ENCODE measurements at regions not wholly inside any gene's neighbourhood (a gene's known extent, or its start where the extent isn't known, plus 50 kb on each side); places are given as distances from the start of the nearest gene placed in this dataset.

GRCh38 chr7:12796397-12797127 lies 109.1 kb downstream of the ARL4A start:
- TF ChIP-seq, protein P1, sequence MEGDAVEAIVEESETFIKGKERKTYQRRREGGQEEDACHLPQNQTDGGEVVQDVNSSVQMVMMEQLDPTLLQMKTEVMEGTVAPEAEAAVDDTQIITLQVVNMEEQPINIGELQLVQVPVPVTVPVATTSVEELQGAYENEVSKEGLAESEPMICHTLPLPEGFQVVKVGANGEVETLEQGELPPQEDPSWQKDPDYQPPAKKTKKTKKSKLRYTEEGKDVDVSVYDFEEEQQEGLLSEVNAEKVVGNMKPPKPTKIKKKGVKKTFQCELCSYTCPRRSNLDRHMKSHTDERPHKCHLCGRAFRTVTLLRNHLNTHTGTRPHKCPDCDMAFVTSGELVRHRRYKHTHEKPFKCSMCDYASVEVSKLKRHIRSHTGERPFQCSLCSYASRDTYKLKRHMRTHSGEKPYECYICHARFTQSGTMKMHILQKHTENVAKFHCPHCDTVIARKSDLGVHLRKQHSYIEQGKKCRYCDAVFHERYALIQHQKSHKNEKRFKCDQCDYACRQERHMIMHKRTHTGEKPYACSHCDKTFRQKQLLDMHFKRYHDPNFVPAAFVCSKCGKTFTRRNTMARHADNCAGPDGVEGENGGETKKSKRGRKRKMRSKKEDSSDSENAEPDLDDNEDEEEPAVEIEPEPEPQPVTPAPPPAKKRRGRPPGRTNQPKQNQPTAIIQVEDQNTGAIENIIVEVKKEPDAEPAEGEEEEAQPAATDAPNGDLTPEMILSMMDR (IDR thresholded peaks at IDR 0.05; ENCODE audit: insufficient read depth, low read depth, low read length): no peak
- DNase-seq (ENCODE audit: low read depth): no peak
- H3K4me3 ChIP-seq (ENCODE audit: low read depth, low read length): no peak overlapping the region

DNA sequence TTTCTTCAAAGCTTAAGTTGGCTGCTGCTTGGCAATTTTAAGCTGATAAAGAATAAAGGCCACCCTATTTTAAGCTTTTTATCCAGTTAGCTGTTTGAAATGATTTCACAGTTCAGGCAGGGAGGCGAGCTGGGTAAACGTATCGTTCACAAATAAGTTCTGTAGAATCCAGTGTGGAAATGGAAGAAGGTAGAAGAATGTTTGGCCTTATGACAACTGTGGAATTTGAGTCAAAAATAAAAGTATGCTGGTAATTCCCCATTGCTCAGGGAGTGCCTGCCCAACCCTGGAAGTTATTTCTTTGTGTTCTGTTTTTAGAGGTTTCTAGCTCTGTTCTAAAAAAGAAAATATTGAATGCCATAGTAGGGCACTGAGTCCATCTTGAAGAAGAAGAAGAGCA lies 113.1 kb downstream of the ARL4A start:
- H3K4me3 ChIP-seq (ENCODE audit: low read depth, low read length): no peak overlapping the region
- DNase-seq (ENCODE audit: low read depth): no peak
- TF ChIP-seq, protein P1 (IDR thresholded peaks at IDR 0.05; ENCODE audit: insufficient read depth, low read depth, low read length): no peak

DNA sequence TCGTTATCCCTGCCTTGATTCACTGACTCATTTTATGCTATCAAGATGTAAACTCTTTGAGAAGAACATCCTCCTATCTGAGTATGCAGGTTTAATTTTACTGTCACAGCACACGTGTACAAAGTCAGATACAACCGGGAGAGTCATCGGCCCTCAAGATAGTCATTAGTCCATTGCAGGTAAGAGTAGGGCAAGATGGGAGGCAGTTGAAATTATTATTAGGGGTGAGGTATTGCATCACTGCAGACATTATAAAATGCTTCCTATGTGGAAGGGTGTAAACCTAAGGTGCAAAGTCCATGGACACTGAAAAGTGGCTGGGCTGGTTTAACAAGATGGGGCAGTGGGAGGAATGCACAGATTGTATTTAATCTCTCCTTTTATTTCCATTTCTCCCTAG lies 113.7 kb downstream of the ARL4A start:
- DNase-seq (ENCODE audit: low read depth): no peak
- TF ChIP-seq, protein P1 (IDR thresholded peaks at IDR 0.05; ENCODE audit: insufficient read depth, low read depth, low read length): no peak
- no peak overlapping the region for H3K4me3 ChIP-seq (ENCODE audit: low read depth, low read length)

GRCh38 chr7:12802070-12802469 lies 114.6 kb downstream of the ARL4A start:
- TF ChIP-seq, protein P1 (IDR thresholded peaks at IDR 0.05; ENCODE audit: insufficient read depth, low read depth, low read length): no peak
- no peak for DNase-seq (ENCODE audit: low read depth)
- H3K4me3 ChIP-seq (ENCODE audit: low read depth, low read length): no peak overlapping the region

- no peak for DNase-seq (ENCODE audit: low read depth)
- H3K4me3 ChIP-seq (ENCODE audit: low read depth, low read length): no peak overlapping the region
These were observed 116.1 kb downstream of the ARL4A start for GRCh38 chr7:12803542-12803941.

DNA sequence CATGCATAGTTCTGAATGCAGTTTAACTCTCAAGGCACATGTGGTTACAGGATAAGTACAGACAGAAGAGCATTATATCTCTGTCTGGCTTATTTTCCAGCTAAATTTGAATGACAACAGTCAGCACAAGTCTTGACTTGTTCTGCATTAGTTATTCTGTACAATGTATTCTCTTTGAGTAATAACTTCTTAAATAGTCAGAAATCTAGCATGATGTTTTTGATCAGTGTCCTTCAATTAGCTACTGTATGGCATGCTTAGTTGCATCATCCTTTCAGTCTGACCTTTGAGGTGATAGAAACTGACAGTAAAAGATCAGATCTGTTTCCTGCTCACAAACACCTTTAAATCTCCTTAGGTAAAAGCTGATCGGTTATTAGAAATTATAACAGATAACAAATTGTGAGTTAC lies 118.1 kb downstream of the ARL4A start:
- H3K4me3 ChIP-seq (ENCODE audit: low read depth, low read length): no peak overlapping the region
- TF ChIP-seq, protein P1 (IDR thresholded peaks at IDR 0.05; ENCODE audit: insufficient read depth, low read depth, low read length): no peak
- DNase-seq (ENCODE audit: low read depth): no peak

More at GRCh38 chr7:12803542-12803941, 116.1 kb downstream of the ARL4A start:
- TF ChIP-seq, protein P1 (IDR thresholded peaks at IDR 0.05; ENCODE audit: insufficient read depth, low read depth, low read length): no peak

DNA sequence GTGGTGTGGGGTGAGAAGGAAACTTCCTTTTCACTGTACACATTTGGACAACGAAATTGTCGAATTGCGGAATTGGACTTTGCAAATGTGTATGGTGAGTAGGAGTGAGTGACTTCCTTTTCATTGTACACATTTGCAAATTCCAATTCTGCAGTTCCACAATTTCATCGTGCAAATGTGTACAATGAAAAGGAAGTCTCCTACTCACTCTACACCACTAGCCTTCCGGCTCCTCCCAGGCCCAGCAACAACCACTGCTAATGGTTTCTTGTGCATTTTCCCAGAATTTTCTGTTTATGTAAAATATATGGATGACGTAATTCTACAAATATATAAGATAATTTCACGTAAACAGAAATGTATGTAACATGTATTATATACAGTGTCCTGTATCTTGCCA lies 118.5 kb downstream of the ARL4A start:
- H3K4me3 ChIP-seq (ENCODE audit: low read depth, low read length): no peak overlapping the region

More for the DNA sequence above, 118.5 kb downstream of the ARL4A start:
- no peak for DNase-seq (ENCODE audit: low read depth)
- TF ChIP-seq, protein P1 (IDR thresholded peaks at IDR 0.05; ENCODE audit: insufficient read depth, low read depth, low read length): no peak
